HK-2 (cell line): ENCODE measurements at regions not wholly inside any gene's neighbourhood (a gene's known extent, or its start where the extent isn't known, plus 50 kb on each side); places are given as distances from the start of the nearest gene placed in this dataset.
"Not testable (repeated sequence)": the region's sequence is repeated elsewhere in the genome, so short reads cannot be mapped to it uniquely, and the experiment has no call there.

Experiments used
- DNase-seq: peaks from one replicate; pipeline ENCODE4 v3.0.0-alpha.2; 2018; ENCODE audit not compliant: unreplicated experiment

GRCh38 chr13:87094646-87095045 is 576.5 kb upstream of the SLITRK5 start:
- no peak for DNase-seq

GRCh38 chr13:87100431-87100830 is 570.7 kb upstream of the SLITRK5 start:
- DNase-seq: no peak

- DNase-seq: no peak
Measured at GRCh38 chr13:87107651-87108050, 563.5 kb upstream of the SLITRK5 start.

GRCh38 chr13:87120476-87120875 is 550.7 kb upstream of the SLITRK5 start:
- no peak for DNase-seq

GRCh38 chr13:87122551-87122950 is 548.6 kb upstream of the SLITRK5 start:
- DNase-seq: no peak

GRCh38 chr13:87123987-87124784 is 547.0 kb upstream of the SLITRK5 start:
- DNase-seq: peak; percentile 84

GRCh38 chr13:87124785-87125074 is 546.4 kb upstream of the SLITRK5 start:
- DNase-seq: no peak

- DNase-seq: no peak
Measured at GRCh38 chr13:87128036-87128435, 543.1 kb upstream of the SLITRK5 start.

GRCh38 chr13:87128491-87128890 is 542.7 kb upstream of the SLITRK5 start:
- no peak for DNase-seq

- no peak for DNase-seq
Measured at GRCh38 chr13:87129602-87130300, 541.4 kb upstream of the SLITRK5 start.

- no peak for DNase-seq
Measured at GRCh38 chr13:87130423-87130822, 540.7 kb upstream of the SLITRK5 start.

GRCh38 chr13:87131611-87132010 is 539.6 kb upstream of the SLITRK5 start:
- no peak for DNase-seq

GRCh38 chr13:87138866-87139265 is 532.3 kb upstream of the SLITRK5 start:
- no peak for DNase-seq

GRCh38 chr13:87147076-87147475 is 524.1 kb upstream of the SLITRK5 start:
- no peak for DNase-seq

GRCh38 chr13:87153371-87153770 is 517.8 kb upstream of the SLITRK5 start:
- no peak for DNase-seq

GRCh38 chr13:87166348-87166747 is 504.8 kb upstream of the SLITRK5 start:
- DNase-seq: no peak

- DNase-seq: no peak
Measured at GRCh38 chr13:87168390-87168789, 502.8 kb upstream of the SLITRK5 start.

- no peak for DNase-seq
Measured at GRCh38 chr13:87169337-87169736, 501.8 kb upstream of the SLITRK5 start.

GRCh38 chr13:87172166-87172835 is 498.9 kb upstream of the SLITRK5 start:
- no peak for DNase-seq

- DNase-seq: not testable (repeated sequence)
Measured at GRCh38 chr13:87185138-87185537, 486.0 kb upstream of the SLITRK5 start.

- not testable (repeated sequence) for DNase-seq
Measured at GRCh38 chr13:87186647-87187046, 484.5 kb upstream of the SLITRK5 start.

GRCh38 chr13:87191485-87191884 is 479.7 kb upstream of the SLITRK5 start:
- DNase-seq: not testable (repeated sequence)

GRCh38 chr13:87198371-87198770 is 472.8 kb upstream of the SLITRK5 start:
- no peak for DNase-seq
